ENCODE measurements at regions not wholly inside any gene's neighbourhood (a gene's known extent, or its start where the extent isn't known, plus 50 kb on each side); places are given as distances from the start of the nearest gene placed in this dataset.

DNA sequence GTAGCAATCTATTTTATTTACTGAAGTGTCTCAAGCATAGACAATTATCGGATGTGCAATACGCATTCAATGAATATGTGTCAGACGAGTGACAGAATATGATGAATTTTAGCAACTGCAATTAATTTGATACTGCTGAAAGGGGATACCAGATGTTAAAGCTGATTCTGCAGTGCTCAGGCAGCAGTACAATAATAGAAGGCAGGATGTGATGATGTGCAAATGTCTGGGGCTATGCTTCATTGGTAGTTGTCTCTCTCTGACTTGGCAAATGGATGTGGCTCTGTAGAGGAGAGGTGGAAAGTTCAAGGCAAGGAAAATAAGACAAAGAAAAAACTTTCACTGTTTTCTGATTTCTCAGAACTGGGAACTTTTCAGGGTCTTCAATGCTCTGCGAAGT lies 721.2 kb downstream of the CDH18 start (continued):
- TF ChIP-seq, protein P1, sequence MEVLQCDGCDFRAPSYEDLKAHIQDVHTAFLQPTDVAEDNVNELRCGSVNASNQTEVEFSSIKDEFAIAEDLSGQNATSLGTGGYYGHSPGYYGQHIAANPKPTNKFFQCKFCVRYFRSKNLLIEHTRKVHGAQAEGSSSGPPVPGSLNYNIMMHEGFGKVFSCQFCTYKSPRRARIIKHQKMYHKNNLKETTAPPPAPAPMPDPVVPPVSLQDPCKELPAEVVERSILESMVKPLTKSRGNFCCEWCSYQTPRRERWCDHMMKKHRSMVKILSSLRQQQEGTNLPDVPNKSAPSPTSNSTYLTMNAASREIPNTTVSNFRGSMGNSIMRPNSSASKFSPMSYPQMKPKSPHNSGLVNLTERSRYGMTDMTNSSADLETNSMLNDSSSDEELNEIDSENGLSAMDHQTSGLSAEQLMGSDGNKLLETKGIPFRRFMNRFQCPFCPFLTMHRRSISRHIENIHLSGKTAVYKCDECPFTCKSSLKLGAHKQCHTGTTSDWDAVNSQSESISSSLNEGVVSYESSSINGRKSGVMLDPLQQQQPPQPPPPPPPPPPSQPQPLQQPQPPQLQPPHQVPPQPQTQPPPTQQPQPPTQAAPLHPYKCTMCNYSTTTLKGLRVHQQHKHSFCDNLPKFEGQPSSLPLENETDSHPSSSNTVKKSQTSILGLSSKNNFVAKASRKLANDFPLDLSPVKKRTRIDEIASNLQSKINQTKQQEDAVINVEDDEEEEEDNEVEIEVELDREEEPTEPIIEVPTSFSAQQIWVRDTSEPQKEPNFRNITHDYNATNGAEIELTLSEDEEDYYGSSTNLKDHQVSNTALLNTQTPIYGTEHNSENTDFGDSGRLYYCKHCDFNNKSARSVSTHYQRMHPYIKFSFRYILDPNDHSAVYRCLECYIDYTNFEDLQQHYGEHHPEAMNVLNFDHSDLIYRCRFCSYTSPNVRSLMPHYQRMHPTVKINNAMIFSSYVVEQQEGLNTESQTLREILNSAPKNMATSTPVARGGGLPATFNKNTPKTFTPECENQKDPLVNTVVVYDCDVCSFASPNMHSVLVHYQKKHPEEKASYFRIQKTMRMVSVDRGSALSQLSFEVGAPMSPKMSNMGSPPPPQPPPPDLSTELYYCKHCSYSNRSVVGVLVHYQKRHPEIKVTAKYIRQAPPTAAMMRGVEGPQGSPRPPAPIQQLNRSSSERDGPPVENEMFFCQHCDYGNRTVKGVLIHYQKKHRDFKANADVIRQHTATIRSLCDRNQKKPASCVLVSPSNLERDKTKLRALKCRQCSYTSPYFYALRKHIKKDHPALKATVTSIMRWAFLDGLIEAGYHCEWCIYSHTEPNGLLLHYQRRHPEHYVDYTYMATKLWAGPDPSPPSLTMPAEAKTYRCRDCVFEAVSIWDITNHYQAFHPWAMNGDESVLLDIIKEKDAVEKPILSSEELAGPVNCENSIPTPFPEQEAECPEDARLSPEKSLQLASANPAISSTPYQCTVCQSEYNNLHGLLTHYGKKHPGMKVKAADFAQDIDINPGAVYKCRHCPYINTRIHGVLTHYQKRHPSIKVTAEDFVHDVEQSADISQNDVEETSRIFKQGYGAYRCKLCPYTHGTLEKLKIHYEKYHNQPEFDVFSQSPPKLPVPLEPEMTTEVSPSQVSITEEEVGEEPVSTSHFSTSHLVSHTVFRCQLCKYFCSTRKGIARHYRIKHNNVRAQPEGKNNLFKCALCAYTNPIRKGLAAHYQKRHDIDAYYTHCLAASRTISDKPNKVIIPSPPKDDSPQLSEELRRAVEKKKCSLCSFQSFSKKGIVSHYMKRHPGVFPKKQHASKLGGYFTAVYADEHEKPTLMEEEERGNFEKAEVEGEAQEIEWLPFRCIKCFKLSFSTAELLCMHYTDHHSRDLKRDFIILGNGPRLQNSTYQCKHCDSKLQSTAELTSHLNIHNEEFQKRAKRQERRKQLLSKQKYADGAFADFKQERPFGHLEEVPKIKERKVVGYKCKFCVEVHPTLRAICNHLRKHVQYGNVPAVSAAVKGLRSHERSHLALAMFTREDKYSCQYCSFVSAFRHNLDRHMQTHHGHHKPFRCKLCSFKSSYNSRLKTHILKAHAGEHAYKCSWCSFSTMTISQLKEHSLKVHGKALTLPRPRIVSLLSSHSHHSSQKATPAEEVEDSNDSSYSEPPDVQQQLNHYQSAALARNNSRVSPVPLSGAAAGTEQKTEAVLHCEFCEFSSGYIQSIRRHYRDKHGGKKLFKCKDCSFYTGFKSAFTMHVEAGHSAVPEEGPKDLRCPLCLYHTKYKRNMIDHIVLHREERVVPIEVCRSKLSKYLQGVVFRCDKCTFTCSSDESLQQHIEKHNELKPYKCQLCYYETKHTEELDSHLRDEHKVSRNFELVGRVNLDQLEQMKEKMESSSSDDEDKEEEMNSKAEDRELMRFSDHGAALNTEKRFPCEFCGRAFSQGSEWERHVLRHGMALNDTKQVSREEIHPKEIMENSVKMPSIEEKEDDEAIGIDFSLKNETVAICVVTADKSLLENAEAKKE (CRISPR knock-in tag; IDR thresholded peaks at IDR 0.05) = no peak
- TF ChIP-seq POLR2AphosphoS5 (IDR thresholded peaks at IDR 0.05; ENCODE audit: low read depth) (no peak), JUNB (IDR thresholded peaks at IDR 0.05; ENCODE audit: unreplicated experiment) (no peak)
- TF ChIP-seq, protein P2, sequence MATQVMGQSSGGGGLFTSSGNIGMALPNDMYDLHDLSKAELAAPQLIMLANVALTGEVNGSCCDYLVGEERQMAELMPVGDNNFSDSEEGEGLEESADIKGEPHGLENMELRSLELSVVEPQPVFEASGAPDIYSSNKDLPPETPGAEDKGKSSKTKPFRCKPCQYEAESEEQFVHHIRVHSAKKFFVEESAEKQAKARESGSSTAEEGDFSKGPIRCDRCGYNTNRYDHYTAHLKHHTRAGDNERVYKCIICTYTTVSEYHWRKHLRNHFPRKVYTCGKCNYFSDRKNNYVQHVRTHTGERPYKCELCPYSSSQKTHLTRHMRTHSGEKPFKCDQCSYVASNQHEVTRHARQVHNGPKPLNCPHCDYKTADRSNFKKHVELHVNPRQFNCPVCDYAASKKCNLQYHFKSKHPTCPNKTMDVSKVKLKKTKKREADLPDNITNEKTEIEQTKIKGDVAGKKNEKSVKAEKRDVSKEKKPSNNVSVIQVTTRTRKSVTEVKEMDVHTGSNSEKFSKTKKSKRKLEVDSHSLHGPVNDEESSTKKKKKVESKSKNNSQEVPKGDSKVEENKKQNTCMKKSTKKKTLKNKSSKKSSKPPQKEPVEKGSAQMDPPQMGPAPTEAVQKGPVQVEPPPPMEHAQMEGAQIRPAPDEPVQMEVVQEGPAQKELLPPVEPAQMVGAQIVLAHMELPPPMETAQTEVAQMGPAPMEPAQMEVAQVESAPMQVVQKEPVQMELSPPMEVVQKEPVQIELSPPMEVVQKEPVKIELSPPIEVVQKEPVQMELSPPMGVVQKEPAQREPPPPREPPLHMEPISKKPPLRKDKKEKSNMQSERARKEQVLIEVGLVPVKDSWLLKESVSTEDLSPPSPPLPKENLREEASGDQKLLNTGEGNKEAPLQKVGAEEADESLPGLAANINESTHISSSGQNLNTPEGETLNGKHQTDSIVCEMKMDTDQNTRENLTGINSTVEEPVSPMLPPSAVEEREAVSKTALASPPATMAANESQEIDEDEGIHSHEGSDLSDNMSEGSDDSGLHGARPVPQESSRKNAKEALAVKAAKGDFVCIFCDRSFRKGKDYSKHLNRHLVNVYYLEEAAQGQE (IDR thresholded peaks at IDR 0.05; ENCODE audit: unreplicated experiment) = no peak

- no peaks in the 10 kb centered on the region for H3K36me3 Mint-ChIP-seq (ENCODE audit: low read depth)
- no peak overlapping the region for H3K4me3 ChIP-seq
- TF ChIP-seq, protein P3, sequence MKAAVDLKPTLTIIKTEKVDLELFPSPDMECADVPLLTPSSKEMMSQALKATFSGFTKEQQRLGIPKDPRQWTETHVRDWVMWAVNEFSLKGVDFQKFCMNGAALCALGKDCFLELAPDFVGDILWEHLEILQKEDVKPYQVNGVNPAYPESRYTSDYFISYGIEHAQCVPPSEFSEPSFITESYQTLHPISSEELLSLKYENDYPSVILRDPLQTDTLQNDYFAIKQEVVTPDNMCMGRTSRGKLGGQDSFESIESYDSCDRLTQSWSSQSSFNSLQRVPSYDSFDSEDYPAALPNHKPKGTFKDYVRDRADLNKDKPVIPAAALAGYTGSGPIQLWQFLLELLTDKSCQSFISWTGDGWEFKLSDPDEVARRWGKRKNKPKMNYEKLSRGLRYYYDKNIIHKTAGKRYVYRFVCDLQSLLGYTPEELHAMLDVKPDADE (IDR thresholded peaks at IDR 0.05) = no peak
- TF ChIP-seq POLR2AphosphoS5 (IDR thresholded peaks at IDR 0.05; ENCODE audit: low read depth) (no peak), CTCF (conservative IDR thresholded peaks at IDR 0.05; ENCODE audit: low read depth in 2 of 2) (no peak), NANOG (IDR thresholded peaks at IDR 0.05; ENCODE audit: borderline replicate concordance) (no peak), CREB1 (CRISPR knock-in tag; IDR thresholded peaks at IDR 0.05; ENCODE audit: low read depth) (no peak), ZNF331 (CRISPR knock-in tag; IDR thresholded peaks at IDR 0.05; ENCODE audit: low read depth) (no peak)
- TF ChIP-seq, protein P2 (IDR thresholded peaks at IDR 0.05; ENCODE audit: unreplicated experiment) = no peak
- H3K4me1 Mint-ChIP-seq = peaks cover 3% of the 10 kb centered on the region; the same call in 1 of the 3 replicates
- no peak overlapping the region for H3K27ac Mint-ChIP-seq
- H3K9me2 ChIP-seq (ENCODE audit: insufficient read depth) = peaks cover 17% of the 10 kb centered on the region
- 0 out of 3 replicates have a peak, but pooled peaks cover 6% of the 10 kb centered on the region for H3K9me3 Mint-ChIP-seq
- H3K79me2 ChIP-seq (replicated peaks; ENCODE audit: insufficient read depth) = no peaks in the 10 kb centered on the region
- ATAC-seq (no peak), DNase-seq (ENCODE audit: low spot score) (peak; percentile 15)
- H4K20me1 ChIP-seq (replicated peaks; ENCODE audit: insufficient read depth) = no peaks in the 10 kb centered on the region
- H2AFZ ChIP-seq = no peak overlapping the region
- H3F3A ChIP-seq (replicated peaks; ENCODE audit: low read depth) = no peaks in the 10 kb centered on the region
- H3K27ac ChIP-seq (ENCODE audit: low read depth) = no peak overlapping the region
- H3K36me3 ChIP-seq (ENCODE audit: insufficient read depth) = no peaks in the 10 kb centered on the region
- no peak overlapping the region for H3K4me2 ChIP-seq
- no peaks in the 10 kb centered on the region for H3K27me3 ChIP-seq (ENCODE audit: insufficient read depth)
- H3K27me3 Mint-ChIP-seq (ENCODE audit: insufficient read depth, low read depth, poor library complexity) = no peaks in the 10 kb centered on the region
- no peaks in the 10 kb centered on the region for H3K4me1 ChIP-seq (ENCODE audit: insufficient read depth)
- no peak overlapping the region for H3K4me3 Mint-ChIP-seq
These were observed 717.8 kb downstream of the CDH18 start for GRCh38 chr5:19270153-19270552.
